Activated CD8-positive, alpha-beta memory T cell treated with anti-CD3 and anti-CD28 coated beads, Interleukin-2, amount 50 U/mL, for 1 hour (primary cell): ENCODE measurements at regions not wholly inside any gene's neighbourhood (a gene's known extent, or its start where the extent isn't known, plus 50 kb on each side); places are given as distances from the start of the nearest gene placed in this dataset.
"Not testable (repeated sequence)": the region's sequence is repeated elsewhere in the genome, so short reads cannot be mapped to it uniquely, and the experiment has no call there.

Experiments used
- DNase-seq: peaks from one replicate; pipeline ENCODE4 v3.0.0-alpha.2; 2020; ENCODE audit errors: extremely low read depth

- DNase-seq = no peak
Observed at GRCh38 chr5:124030043-124030491, 518.1 kb downstream of the CSNK1G3 start.

GRCh38 chr5:124027441-124027840 is 515.5 kb downstream of the CSNK1G3 start:
- no peak for DNase-seq

- no peak for DNase-seq
Observed at GRCh38 chr5:124025306-124025845, 513.4 kb downstream of the CSNK1G3 start.

- DNase-seq = no peak
Observed at GRCh38 chr5:124022966-124023365, 511.0 kb downstream of the CSNK1G3 start.

- DNase-seq = no peak
Observed at GRCh38 chr5:124021776-124022175, 509.8 kb downstream of the CSNK1G3 start.

GRCh38 chr5:124021066-124021641 is 509.2 kb downstream of the CSNK1G3 start:
- no peak for DNase-seq

- DNase-seq = not testable (repeated sequence)
Observed at GRCh38 chr5:124017321-124017720, 505.3 kb downstream of the CSNK1G3 start.

GRCh38 chr5:124007675-124008398 is 495.9 kb downstream of the CSNK1G3 start:
- no peak for DNase-seq

GRCh38 chr5:124001036-124001615 is 489.1 kb downstream of the CSNK1G3 start:
- DNase-seq = no peak

- no peak for DNase-seq
Observed at GRCh38 chr5:124000538-124000937, 488.6 kb downstream of the CSNK1G3 start.

- DNase-seq = no peak
Observed at GRCh38 chr5:123997462-123998215, 485.7 kb downstream of the CSNK1G3 start.

GRCh38 chr5:123997064-123997461 is 485.1 kb downstream of the CSNK1G3 start:
- no peak for DNase-seq

GRCh38 chr5:123992641-123993040 is 480.7 kb downstream of the CSNK1G3 start:
- DNase-seq = no peak

- no peak for DNase-seq
Observed at GRCh38 chr5:123987956-123988355, 476.0 kb downstream of the CSNK1G3 start.

- no peak for DNase-seq
Observed at GRCh38 chr5:123976379-123977033, 464.5 kb downstream of the CSNK1G3 start.

- not testable (repeated sequence) for DNase-seq
Observed at GRCh38 chr5:123975521-123975920, 463.5 kb downstream of the CSNK1G3 start.

- no peak for DNase-seq
Observed at GRCh38 chr5:123966781-123967180, 454.8 kb downstream of the CSNK1G3 start.

- DNase-seq = no peak
Observed at GRCh38 chr5:123965626-123966025, 453.6 kb downstream of the CSNK1G3 start.

- DNase-seq = no peak
Observed at GRCh38 chr5:123964884-123965283, 452.9 kb downstream of the CSNK1G3 start.

- no peak for DNase-seq
Observed at GRCh38 chr5:123960526-123960925, 448.5 kb downstream of the CSNK1G3 start.

- no peak for DNase-seq
Observed at GRCh38 chr5:123951582-123951977, 439.6 kb downstream of the CSNK1G3 start.
